K562 (cell line): ENCODE measurements at regions not wholly inside any gene's neighbourhood (a gene's known extent, or its start where the extent isn't known, plus 50 kb on each side); places are given as distances from the start of the nearest gene placed in this dataset.

ENCODE experiments used
- ATAC-seq: fragments of 200-7000 bp; cut with Tn5 transposase; 3 replicates; pipeline ENCODE4 v1.9.1; 2020; ENCODE audit warnings: moderate library complexity
- BruUV-seq: library from RNA; stranded (reverse); fragments of 400-500 nt; replicated peaks from 2 replicates; lab custom pipeline; 2021; lab: Mats Ljungman, UMichigan
- CTCF ChIA-PET: fragments of 300-600 bp; formaldehyde crosslinking; extraction: SDS; loops from one replicate; lab custom pipeline; 2021; ENCODE audit warnings: low intra/inter-chr PET ratio; lab: Yijun Ruan, JAX
- POLR2A ChIA-PET: fragments of 300-600, 350-650 bp; sonication (Branson Sonifier 250); formaldehyde crosslinking; extraction: SDS; loops from one replicate; lab custom pipeline; 2021; ENCODE audit warnings: antibody characterized with exemption, inconsistent platforms; lab: Yijun Ruan, JAX
- DNase-seq, 4 experiments: peaks; one replicate each; pipeline versions ENCODE4 v3.0.0 to v3.0.0-alpha.2; 2011 to 2018; ENCODE audit warnings: low spot score in 3 of 4, mixed read lengths in 3 of 4; ENCODE audit errors: extremely low read depth in 1 of 4
- FAIRE-seq: peaks from 2 replicates; lab custom pipeline; 2011; peaks lifted over from hg19 to GRCh38; lab: Jason Lieb, UNC
- H2AFZ ChIP-seq: 2 replicates; pipeline ENCODE4 v1.6.0; 2011; ENCODE audit warnings: low read depth, low read length, control low read depth, inconsistent platforms
- H3K27ac ChIP-seq: fragments of 200-600 bp; 3 replicates; pipeline ENCODE4 v1.8.0; 2011; ENCODE audit warnings: low read depth, mild to moderate bottlenecking, control low read depth, inconsistent platforms, low read length, moderate library complexity, mixed read lengths; ENCODE audit errors: extremely low read depth
- H3K27me3 ChIP-seq, 2 experiments: fragments of 300-600 bp in 1 of 2; 2 replicates in 1 of 2; 3 replicates in 1 of 2; pipeline versions ENCODE4 v1.6.0 to v1.8.0; 2011; ENCODE audit warnings: inconsistent platforms in 2 of 2, low read length in 2 of 2, mild to moderate bottlenecking in 1 of 2, mixed read lengths in 1 of 2, moderate library complexity in 1 of 2; ENCODE audit not compliant: control insufficient read depth in 2 of 2, insufficient read depth in 2 of 2
- H3K36me3 ChIP-seq: fragments of 300-600 bp; 3 replicates; pipeline ENCODE4 v1.8.0; 2011; ENCODE audit warnings: mild to moderate bottlenecking, low read length, inconsistent platforms; ENCODE audit not compliant: control insufficient read depth, insufficient read depth
- H3K4me1 ChIP-seq, 2 experiments: fragments of 200-600 bp in 1 of 2; replicated peaks in 1 of 2; 2 replicates in 1 of 2; 3 replicates in 1 of 2; pipeline versions ENCODE4 v1.5.1 to v1.8.0; 2011; ENCODE audit warnings: inconsistent platforms in 2 of 2, low read length in 2 of 2, mild to moderate bottlenecking in 1 of 2, mixed read lengths in 1 of 2, moderate library complexity in 1 of 2; ENCODE audit not compliant: control insufficient read depth in 2 of 2, insufficient read depth in 2 of 2
- H3K4me2 ChIP-seq: 2 replicates; pipeline ENCODE4 v1.6.1; 2011; ENCODE audit warnings: low read length, control low read depth, inconsistent platforms, mixed read lengths; ENCODE audit not compliant: insufficient read depth
- H3K4me3 ChIP-seq: fragments of 200-600 bp; sonication (generic), shearing (Covaris generic); 2 replicates; pipeline ENCODE4 v1.5.1; 2016; ENCODE audit warnings: control low read depth, inconsistent platforms
- H3K79me2 ChIP-seq: fragments of 200-600 bp; 3 replicates; pipeline ENCODE4 v1.8.0; 2011; ENCODE audit warnings: low read length, inconsistent platforms; ENCODE audit not compliant: control insufficient read depth, insufficient read depth
- H3K9ac ChIP-seq, 2 experiments: 2 replicates each; pipeline versions ENCODE4 v1.6.0 to v1.6.1; 2011; ENCODE audit warnings: low read depth in 2 of 2, low read length in 2 of 2, control low read depth in 1 of 2, inconsistent platforms in 1 of 2, mild to moderate bottlenecking in 1 of 2, mixed read lengths in 1 of 2; ENCODE audit not compliant: insufficient read depth in 1 of 2
- H3K9me1 ChIP-seq: one replicate; pipeline ENCODE4 v1.6.0; 2011; ENCODE audit warnings: inconsistent platforms, mild to moderate bottlenecking, low read length, moderate library complexity; ENCODE audit not compliant: control insufficient read depth, insufficient read depth
- H3K9me3 ChIP-seq: replicated peaks from 2 replicates; pipeline ENCODE4 v1.5.1; 2011; ENCODE audit warnings: low read depth, low read length, inconsistent platforms; ENCODE audit not compliant: control insufficient read depth, insufficient read depth
- H4K20me1 ChIP-seq: replicated peaks from 2 replicates; pipeline ENCODE4 v1.6.1; 2011; ENCODE audit warnings: low read length, inconsistent platforms, mixed read lengths; ENCODE audit not compliant: control insufficient read depth, insufficient read depth
- ARID1B ChIP-seq: fragments of 450-650 bp; IDR thresholded peaks from 2 replicates; pipeline ENCODE4 v1.6.1; 2016; ENCODE audit warnings: antibody characterized with exemption, mild to moderate bottlenecking, inconsistent platforms
- ZBTB11 ChIP-seq, 3 experiments: fragments of 200-800 bp in 1 of 3; fragments of 250-450 bp in 1 of 3; fragments of 450-650 bp in 1 of 3; sonication (Bioruptor Pico) in 1 of 3; sonication (Bioruptor generic) in 1 of 3; formaldehyde crosslinking in 1 of 3; IDR thresholded peaks; 2 replicates each; pipeline versions ENCODE4 v1.6.1 to v1.8.0; 2016 to 2022; ENCODE audit warnings: mild to moderate bottlenecking in 2 of 3, missing genetic modification characterization in 2 of 3, missing compliant biosample characterization in 1 of 3, moderate library complexity in 1 of 3
- ZFP30 ChIP-seq: fragments of 250-450 bp; sonication (Bioruptor Pico); IDR thresholded peaks from 2 replicates; pipeline ENCODE4 v1.8.0; 2022; ENCODE audit warnings: moderate library complexity, mild to moderate bottlenecking, inconsistent platforms, borderline replicate concordance
- WGBS: fragments of 100-300 bp; shearing (Covaris generic); methylation state at CpG from one replicate; pipeline ENCODE4 v1.1.6; 2016; ENCODE audit warnings: low coverage, mixed read lengths; ENCODE audit not compliant: insufficient coverage; ENCODE audit errors: missing lambda C conversion rate; 5-methylcytosine and 5-hydroxymethylcytosine counted together
- in situ Hi-C: fragments of 300-500 bp; cut with MboI; formaldehyde crosslinking; loops from 4 replicates; pipeline ENCODE4 v1.15.0; 2018; ENCODE audit warnings: inconsistent platforms, mixed read lengths
- intact Hi-C: fragments of 100-400 bp; cut with micrococcal nuclease; formaldehyde crosslinking; loops from 2 replicates; pipeline ENCODE4 v1.14.2; 2022
- TF ChIP-seq, protein P1 (sequence below), 2 experiments: fragments of 450-650 bp; IDR thresholded peaks; 2 replicates each; pipeline ENCODE4 v1.6.1; 2016; ENCODE audit warnings: mild to moderate bottlenecking in 2 of 2, borderline replicate concordance in 1 of 2, low read depth in 1 of 2, moderate library complexity in 1 of 2
- TF ChIP-seq, protein P2 (sequence below): fragments of 450-650 bp; formaldehyde crosslinking; IDR thresholded peaks from 2 replicates; pipeline ENCODE4 v1.4.0; 2020; ENCODE audit warnings: mild to moderate bottlenecking, moderate library complexity

GRCh38 chr3:8256441-8257071, 245.1 kb upstream of the LMCD1 start:
- no peaks in the 10 kb centered on the region for H3K36me3 ChIP-seq
- no peak for ATAC-seq
- DNase-seq = no peak
- no peaks in the 10 kb centered on the region for H3K79me2 ChIP-seq
- no peaks in the 10 kb centered on the region; the same call in 1 of the 2 replicates for H3K9me3 ChIP-seq
- no peaks in the 10 kb centered on the region for H3K4me1 ChIP-seq
- H4K20me1 ChIP-seq = no peaks in the 10 kb centered on the region
- no TSS peak for BruUV-seq
- TF ChIP-seq, protein P1, sequence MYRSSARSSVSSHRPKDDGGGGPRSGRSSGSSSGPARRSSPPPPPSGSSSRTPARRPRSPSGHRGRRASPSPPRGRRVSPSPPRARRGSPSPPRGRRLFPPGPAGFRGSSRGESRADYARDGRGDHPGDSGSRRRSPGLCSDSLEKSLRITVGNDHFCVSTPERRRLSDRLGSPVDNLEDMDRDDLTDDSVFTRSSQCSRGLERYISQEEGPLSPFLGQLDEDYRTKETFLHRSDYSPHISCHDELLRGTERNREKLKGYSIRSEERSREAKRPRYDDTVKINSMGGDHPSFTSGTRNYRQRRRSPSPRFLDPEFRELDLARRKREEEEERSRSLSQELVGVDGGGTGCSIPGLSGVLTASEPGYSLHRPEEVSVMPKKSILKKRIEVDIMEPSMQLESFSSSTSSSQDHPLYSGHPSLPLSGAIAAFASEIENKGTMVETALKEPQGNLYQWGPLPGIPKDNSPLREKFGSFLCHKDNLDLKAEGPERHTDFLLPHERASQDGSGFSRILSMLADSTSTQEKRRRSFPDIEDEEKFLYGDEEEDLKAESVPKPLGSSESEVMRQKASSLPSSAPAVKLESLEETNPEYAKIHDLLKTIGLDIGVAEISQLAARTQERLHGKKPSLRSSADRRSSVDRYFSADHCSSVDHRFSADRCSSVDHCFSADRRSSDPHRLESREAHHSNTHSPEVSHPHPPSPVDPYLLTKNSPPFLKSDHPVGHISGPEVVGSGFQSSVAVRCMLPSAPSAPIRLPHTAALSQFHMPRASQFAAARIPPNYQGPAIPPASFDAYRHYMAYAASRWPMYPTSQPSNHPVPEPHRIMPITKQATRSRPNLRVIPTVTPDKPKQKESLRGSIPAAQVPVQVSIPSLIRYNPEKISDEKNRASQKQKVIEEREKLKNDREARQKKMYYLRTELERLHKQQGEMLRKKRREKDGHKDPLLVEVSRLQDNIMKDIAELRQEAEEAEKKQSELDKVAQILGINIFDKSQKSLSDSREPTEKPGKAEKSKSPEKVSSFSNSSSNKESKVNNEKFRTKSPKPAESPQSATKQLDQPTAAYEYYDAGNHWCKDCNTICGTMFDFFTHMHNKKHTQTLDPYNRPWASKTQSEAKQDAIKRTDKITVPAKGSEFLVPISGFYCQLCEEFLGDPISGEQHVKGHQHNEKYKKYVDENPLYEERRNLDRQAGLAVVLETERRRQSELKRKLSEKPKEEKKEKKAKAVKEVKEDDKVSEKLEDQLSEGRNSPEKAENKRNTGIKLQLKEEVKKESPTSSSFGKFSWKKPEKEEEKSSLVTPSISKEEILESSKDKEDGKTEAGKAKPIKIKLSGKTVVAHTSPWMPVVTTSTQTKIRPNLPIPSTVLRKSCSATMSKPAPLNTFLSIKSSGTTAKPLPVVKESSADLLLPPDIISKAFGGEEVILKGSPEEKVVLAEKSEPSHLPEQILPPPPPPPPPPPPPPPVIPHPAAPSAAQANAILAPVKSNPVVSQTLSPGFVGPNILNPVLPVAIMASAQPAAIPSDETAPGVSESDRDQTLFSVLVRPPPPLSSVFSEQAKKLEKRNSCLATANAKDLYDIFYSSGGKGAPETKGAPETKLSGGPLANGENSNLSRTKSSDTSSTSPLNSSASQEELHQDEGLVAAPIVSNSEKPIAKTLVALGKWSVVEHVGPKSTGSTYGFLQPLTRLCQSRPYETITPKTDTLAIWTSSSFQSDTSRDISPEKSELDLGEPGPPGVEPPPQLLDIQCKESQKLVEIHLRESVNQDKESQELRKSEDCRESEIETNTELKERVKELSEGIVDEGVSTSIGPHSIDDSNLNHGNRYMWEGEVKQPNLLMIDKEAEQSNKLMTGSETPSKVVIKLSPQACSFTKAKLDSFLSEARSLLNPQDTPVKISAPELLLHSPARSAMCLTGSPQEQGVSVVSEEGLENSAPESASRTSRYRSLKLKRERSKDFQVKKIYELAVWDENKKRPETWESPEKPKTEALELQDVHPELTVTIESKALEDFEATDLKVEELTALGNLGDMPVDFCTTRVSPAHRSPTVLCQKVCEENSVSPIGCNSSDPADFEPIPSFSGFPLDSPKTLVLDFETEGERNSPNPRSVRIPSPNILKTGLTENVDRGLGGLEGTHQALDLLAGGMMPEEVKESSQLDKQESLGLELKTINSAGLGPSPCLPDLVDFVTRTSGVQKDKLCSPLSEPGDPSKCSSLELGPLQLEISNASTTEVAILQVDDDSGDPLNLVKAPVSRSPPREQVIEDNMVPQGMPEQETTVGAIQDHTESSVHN (IDR thresholded peaks at IDR 0.05; ENCODE audit: borderline replicate concordance in 1 of 2, low read depth in 1 of 2) = no peak
- TF ChIP-seq, protein P2, sequence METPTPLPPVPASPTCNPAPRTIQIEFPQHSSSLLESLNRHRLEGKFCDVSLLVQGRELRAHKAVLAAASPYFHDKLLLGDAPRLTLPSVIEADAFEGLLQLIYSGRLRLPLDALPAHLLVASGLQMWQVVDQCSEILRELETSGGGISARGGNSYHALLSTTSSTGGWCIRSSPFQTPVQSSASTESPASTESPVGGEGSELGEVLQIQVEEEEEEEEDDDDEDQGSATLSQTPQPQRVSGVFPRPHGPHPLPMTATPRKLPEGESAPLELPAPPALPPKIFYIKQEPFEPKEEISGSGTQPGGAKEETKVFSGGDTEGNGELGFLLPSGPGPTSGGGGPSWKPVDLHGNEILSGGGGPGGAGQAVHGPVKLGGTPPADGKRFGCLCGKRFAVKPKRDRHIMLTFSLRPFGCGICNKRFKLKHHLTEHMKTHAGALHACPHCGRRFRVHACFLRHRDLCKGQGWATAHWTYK = no peak
- TF ChIP-seq ZFP30 (CRISPR knock-in tag) (no peak), ZBTB11 (CRISPR knock-in tag; IDR thresholded peaks at IDR 0.05) (no peak), ARID1B (no peak)
- no peak overlapping the region for H2AFZ ChIP-seq
- no peak overlapping the region for H3K9ac ChIP-seq
- H3K4me3 ChIP-seq = no peak overlapping the region
- H3K27ac ChIP-seq = no peak overlapping the region
- WGBS = 2% methylated on average over 3 of the region's 3 CpGs
- no peaks in the 10 kb centered on the region for H3K9me1 ChIP-seq
- FAIRE-seq = no peak
- no peaks in the 10 kb centered on the region for H3K27me3 ChIP-seq
- in situ Hi-C loops (no loop called here), intact Hi-C loops (no loop called here)
- no peak overlapping the region for H3K4me2 ChIP-seq
- ChIA-PET POLR2A (no interaction called here), CTCF (no interaction called here)
